GM21515 (cell line): ENCODE measurements at regions not wholly inside any gene's neighbourhood (a gene's known extent, or its start where the extent isn't known, plus 50 kb on each side); places are given as distances from the start of the nearest gene placed in this dataset.
"Not testable (repeated sequence)": the region's sequence is repeated elsewhere in the genome, so short reads cannot be mapped to it uniquely, and the experiment has no call there.

Experiments used
- ATAC-seq: cut with Tn5 transposase; IDR thresholded peaks from one replicate; pipeline ENCODE4 v1.9.1; 2021; ENCODE audit not compliant: unreplicated experiment

GRCh38 chr3:36182024-36182423 lies 198.3 kb upstream of the STAC start:
- ATAC-seq, result no peak

- ATAC-seq, result not testable (repeated sequence)
Measured at GRCh38 chr3:36187197-36187596, 193.1 kb upstream of the STAC start.

DNA sequence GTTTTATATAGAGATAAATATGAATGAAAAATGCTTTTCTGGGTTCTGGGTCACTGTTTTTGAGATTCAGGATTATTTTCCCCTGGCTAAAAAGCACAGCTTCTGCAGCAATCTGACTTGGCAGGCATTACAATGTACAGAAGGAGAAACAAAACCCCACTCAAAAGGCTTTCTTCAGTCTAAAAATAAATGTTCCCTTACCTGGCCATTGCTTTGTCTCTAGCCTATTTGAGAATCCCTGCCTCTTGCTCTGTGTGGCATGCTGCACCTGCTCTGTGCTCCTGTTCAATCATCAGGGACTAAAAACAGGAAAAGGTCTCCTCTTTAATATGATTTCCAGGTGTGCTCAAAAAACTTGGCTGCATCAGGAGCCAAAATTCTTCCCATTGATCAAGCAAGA lies 187.4 kb upstream of the STAC start:
- no peak for ATAC-seq

DNA sequence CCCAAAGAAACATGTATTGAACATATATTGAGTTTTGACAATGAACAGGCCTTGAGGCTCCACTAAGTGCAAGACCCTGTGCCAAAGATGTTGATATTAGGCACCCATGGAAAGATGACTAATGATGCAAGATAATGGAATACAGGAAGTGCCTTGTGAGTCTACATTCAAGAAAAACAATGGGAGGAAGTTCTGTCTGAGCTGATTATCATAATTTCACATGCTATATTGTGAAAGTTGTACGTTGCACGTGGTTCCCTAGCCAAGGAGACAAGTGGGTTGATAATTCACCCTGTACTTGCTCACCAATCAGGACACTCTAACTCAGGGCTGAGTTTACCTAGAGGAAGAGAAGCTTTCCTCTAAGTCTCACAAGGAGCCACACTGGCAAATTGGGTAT lies 186.9 kb upstream of the STAC start:
- ATAC-seq, result no peak

GRCh38 chr3:36196058-36196457 lies 184.2 kb upstream of the STAC start:
- no peak for ATAC-seq

GRCh38 chr3:36197151-36197550 lies 183.2 kb upstream of the STAC start:
- no peak for ATAC-seq

GRCh38 chr3:36201546-36201945 lies 178.8 kb upstream of the STAC start:
- ATAC-seq, result no peak

DNA sequence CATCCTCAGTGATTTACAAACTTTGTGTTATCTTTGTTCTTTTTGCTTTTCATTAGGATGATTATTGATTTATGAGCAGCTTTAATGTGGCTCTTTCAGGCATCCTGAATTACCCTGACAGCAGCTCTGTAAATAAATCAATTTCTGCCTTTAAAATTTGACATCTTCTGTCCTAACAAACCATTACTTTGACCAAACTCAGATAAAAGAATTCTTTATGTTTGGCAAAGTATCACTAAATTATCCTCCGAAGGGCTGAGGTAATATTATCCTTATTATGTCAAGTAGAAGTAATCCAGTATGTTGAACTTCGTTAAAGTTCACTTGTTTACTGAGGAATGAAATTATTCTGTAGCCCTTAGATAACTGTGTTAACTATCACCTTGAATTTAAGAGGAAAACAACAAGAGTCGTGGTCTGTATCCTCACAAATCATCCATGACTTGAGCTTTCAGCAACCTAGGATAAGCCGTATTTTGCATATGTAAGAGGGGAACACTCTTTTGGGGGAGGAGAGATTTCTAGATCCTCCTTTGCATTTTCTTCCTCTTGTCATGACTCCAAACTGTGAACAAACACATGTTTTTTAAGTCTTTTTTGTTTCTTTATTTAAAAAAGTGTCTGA lies 173.2 kb upstream of the STAC start:
- no peak for ATAC-seq

DNA sequence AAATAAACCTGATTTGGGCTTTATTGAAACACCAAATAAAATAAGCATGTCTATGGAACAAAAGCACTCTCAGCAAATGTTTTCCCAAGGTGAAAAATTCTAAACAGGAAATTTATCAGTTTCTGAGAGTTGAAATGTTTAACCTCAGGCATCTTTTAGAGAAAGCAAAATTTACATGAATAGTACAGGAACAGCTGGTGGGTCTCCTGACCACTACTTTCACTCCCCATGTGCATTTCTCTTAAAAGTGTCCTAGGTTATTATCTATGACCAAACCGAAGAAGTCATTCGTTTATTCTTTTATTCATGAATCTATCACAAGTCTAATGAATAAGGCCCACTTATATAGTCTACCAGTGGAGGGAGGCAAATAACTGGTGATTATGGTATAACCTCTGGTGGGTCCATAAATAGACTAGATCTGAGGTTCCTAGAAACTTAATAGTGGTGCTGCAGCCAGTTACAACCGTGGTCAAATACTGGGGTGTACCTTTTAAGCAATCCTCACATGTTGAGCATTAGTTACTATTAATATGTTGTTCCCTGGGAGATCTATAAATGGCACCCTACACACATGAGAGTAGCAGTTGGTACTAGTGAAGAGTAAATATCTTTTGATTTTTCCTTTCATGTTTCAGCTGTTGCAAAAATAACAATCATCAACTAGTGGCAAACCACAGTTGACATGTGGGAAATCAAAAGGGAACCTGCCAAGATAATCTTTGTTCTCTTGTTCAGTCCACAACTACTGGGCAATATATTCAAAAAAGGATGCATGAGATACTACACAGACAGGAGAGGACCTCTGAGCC lies 169.3 kb upstream of the STAC start:
- no peak for ATAC-seq

DNA sequence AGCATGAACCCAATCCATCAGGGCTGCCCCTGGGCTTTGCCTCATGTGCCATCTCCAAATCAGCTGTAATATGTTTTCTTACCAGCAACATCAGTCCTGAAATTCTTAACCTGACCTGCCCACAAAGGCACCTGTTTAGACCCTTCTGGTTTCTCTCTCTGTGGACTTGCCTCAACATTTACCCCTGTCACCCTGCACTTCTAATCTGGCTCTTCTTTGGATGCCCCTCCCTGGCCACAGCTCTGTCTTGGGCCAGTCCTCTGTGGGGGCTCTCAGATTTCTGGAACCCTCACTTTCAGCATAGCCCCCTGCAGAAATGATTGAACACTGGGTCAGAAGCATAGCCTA lies 168.7 kb upstream of the STAC start:
- no peak for ATAC-seq

- no peak for ATAC-seq
Measured at GRCh38 chr3:36212251-36212650, 168.1 kb upstream of the STAC start.

- no peak for ATAC-seq
Measured at GRCh38 chr3:36214460-36214859, 165.8 kb upstream of the STAC start.

GRCh38 chr3:36215241-36215640 lies 165.1 kb upstream of the STAC start:
- no peak for ATAC-seq

DNA sequence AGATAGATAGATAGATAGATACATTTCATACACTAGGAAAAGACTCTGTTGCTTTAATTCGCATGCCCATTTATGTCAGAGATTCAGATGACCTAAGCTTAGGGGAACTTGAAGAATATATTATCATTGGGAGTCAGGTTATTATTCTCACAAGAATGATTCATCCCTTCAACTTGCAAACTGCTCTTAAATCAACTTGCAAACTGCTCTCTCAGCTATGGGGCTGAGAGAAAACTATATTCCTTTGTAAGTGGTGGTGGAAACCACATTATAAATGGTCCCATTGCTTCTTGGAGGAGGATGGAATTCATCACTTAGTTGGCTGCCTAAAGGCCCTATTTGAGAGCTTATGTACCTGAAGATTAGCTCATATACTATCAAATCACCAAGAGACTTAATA lies 160.9 kb upstream of the STAC start:
- no peak for ATAC-seq

DNA sequence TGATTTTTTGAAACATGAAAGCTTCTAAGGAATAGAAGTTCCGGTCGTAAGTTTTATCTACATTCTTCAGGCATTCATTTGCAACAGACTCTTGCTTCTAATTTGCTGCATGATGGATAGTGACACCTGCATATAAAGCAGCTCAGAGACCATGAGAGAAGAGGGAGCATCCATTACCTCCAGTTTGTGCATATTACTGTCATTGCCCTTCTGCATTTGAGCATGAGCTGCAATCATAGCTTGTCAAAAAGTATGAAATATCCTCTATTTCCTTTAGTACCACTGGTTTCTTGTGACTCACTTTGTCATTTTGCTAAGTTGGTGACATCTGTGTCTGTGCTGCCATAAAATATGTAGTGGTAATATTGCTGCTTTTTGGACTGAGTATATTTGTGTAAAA lies 160.1 kb upstream of the STAC start:
- no peak for ATAC-seq

DNA sequence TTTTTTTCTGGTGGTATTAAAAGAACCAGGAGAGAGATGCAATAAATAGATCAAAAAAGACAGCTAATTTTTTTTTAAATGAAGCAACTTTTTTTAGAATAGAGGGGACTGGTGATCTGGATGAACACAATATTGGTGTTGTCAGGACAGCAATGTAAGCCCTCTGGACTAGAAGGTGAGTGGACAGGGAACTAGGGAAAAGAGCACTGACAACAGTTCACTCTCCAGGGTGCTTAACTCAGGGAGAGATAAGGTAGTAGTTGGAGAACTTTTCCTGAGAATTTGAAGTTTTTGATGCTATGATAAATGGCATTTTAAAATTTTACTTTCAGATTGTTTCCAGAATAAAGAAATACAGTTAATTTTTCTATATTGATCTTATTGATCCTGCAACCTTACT lies 158.3 kb upstream of the STAC start:
- no peak for ATAC-seq

DNA sequence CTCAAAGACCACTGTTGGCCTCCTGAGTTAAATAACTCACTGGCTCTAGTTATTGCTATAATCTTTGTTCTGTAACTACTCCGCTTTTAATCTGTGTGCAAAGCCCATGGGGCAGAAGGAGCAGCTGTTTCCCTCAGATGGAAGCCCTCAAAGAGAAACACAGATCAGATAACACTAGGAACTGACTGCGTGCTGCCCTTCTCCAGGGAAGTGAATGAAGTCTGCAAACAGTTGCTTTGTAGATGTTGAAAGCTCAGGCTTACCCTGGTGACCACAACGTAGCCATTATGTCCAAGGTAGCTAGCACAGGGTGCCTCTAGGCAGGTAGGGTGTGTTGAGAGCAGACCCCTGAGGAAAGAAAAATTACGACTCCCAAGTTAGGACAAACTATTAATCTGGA lies 152.3 kb upstream of the STAC start:
- no peak for ATAC-seq

- ATAC-seq, result no peak
Measured at GRCh38 chr3:36229496-36229895, 150.8 kb upstream of the STAC start.

GRCh38 chr3:36232797-36233489 lies 147.4 kb upstream of the STAC start:
- ATAC-seq, result no peak

DNA sequence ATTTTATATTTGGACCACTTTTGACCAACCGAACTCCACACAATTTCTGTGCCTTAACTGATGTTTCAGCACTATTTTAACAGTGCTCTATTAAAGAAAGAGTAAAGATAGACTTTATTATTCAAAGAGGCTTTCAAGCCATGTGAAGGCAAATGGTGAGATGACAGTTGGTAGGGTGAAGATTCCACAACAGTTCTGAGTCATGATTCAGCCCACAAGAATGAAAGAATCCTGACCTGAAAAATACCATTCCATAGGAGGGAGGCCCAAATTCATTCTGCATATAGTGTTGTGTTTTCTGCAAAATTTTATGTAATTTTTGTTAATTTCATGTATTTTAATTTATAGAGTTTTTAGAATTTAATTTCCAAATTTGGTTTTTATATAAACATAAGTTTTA lies 135.6 kb upstream of the STAC start:
- no peak for ATAC-seq

GRCh38 chr3:36248374-36248773 lies 131.9 kb upstream of the STAC start:
- ATAC-seq, result no peak

DNA sequence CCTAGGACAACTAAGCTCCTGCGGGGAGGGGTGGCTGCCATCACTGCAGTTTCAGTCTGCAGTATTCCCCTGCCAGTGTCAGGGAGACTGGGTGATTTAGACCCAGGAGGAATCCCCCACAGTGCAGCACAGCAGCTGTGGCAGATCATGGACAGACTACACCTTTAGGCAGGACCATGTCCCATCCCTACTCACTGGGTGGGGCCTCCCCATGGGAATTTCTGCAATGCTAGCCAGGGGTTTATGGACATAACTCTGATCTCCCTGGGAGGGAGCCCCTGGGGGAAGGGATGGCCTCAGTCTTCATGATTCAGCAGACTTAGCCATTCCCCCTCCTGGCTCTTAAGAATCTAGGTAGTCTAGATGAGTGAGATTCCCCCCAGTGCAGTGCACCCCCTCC lies 130.1 kb upstream of the STAC start:
- ATAC-seq, result no peak
